ENCODE measurements at regions not wholly inside any gene's neighbourhood (a gene's known extent, or its start where the extent isn't known, plus 50 kb on each side); places are given as distances from the start of the nearest gene placed in this dataset.

GRCh38 chr3:34183114-34183513 is 384.7 kb downstream of the PDCD6IP start:
- Histone ChIP-seq H3K27me3 (no peaks in the 10 kb centered on the region), H3K36me3 (no peaks in the 10 kb centered on the region), H3K27ac (no peak overlapping the region), H3K4me3 (no peak overlapping the region), H3K9me3 (no peaks in the 10 kb centered on the region), H3K4me1 (no peaks in the 10 kb centered on the region)
- WGBS, 2 donors, result 45 to 49% methylated on average over 2 of the region's 2 CpGs
- TF ChIP-seq POLR2A (IDR thresholded peaks at IDR 0.05) (no peak), CTCF (IDR thresholded peaks at IDR 0.05) (no peak), EP300 (IDR thresholded peaks at IDR 0.05) (no peak)
- no peak for DNase-seq (ENCODE audit: low spot score in 2 of 2)

- Histone ChIP-seq H3K27me3 (no peaks in the 10 kb centered on the region), H3K27ac (no peak overlapping the region), H3K4me3 (no peak overlapping the region), H3K36me3 (no peaks in the 10 kb centered on the region), H3K4me1 (no peaks in the 10 kb centered on the region), H3K9me3 (no peaks in the 10 kb centered on the region)
- WGBS, 2 donors, result 74 to 78% methylated on average over 10 of the region's 10 CpGs
- DNase-seq (ENCODE audit: low spot score in 2 of 2), result no peak
- TF ChIP-seq POLR2A (IDR thresholded peaks at IDR 0.05) (no peak), CTCF (IDR thresholded peaks at IDR 0.05) (no peak), EP300 (IDR thresholded peaks at IDR 0.05) (no peak)
Observed at GRCh38 chr3:34183611-34184340, 385.3 kb downstream of the PDCD6IP start.

GRCh38 chr3:34185301-34185700 is 386.9 kb downstream of the PDCD6IP start:
- no peak for DNase-seq (ENCODE audit: low spot score in 2 of 2)
- Histone ChIP-seq H3K4me1 (no peaks in the 10 kb centered on the region), H3K4me3 (no peak overlapping the region), H3K27ac (no peak overlapping the region), H3K9me3 (no peaks in the 10 kb centered on the region), H3K27me3 (no peaks in the 10 kb centered on the region), H3K36me3 (no peaks in the 10 kb centered on the region)
- WGBS, 2 donors, result 73 to 87% methylated on average over 1 of the region's 1 CpG
- TF ChIP-seq POLR2A (IDR thresholded peaks at IDR 0.05) (no peak), CTCF (IDR thresholded peaks at IDR 0.05) (no peak), EP300 (IDR thresholded peaks at IDR 0.05) (no peak)

GRCh38 chr3:34189133-34189532 is 390.7 kb downstream of the PDCD6IP start:
- Histone ChIP-seq H3K4me3 (no peak overlapping the region), H3K27ac (no peak overlapping the region), H3K9me3 (no peaks in the 10 kb centered on the region), H3K4me1 (no peaks in the 10 kb centered on the region), H3K27me3 (no peaks in the 10 kb centered on the region), H3K36me3 (no peaks in the 10 kb centered on the region)
- no peak for DNase-seq (ENCODE audit: low spot score in 2 of 2)
- TF ChIP-seq CTCF (IDR thresholded peaks at IDR 0.05) (no peak), POLR2A (IDR thresholded peaks at IDR 0.05) (no peak), EP300 (IDR thresholded peaks at IDR 0.05) (no peak)
- 75 to 88% methylated on average over 7 of the region's 7 CpGs for WGBS, 2 donors

DNA sequence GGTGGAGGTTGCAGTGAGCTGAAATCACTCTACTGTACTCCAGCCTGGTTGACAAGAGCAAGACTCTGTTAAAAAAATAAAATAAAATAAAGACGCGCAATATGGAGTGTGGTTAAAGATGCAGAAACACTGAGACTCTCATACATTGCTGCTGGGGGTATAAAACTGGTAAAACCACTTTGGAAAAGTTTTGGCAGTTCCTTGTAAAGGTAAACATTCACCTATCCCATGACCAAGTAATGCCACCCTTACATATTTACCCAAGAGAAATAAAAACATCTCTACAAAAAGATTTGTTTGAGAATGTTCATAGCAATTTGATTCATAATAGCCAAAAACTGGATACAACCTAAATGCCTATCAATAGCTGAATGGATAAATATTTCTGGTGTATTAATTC is 398.5 kb downstream of the PDCD6IP start:
- H3K27ac ChIP-seq, result no peak overlapping the region
- no peak for TF ChIP-seq EP300 (IDR thresholded peaks at IDR 0.05)
- no peak for TF ChIP-seq CTCF (IDR thresholded peaks at IDR 0.05)
- TF ChIP-seq POLR2A (IDR thresholded peaks at IDR 0.05), result no peak
- DNase-seq (ENCODE audit: low spot score in 2 of 2), result no peak
- 99 to 100% methylated on average over 2 of the region's 2 CpGs for WGBS, 2 donors
- H3K4me3 ChIP-seq, result no peak overlapping the region
- no peaks in the 10 kb centered on the region for H3K36me3 ChIP-seq
- no peaks in the 10 kb centered on the region for H3K4me1 ChIP-seq
- no peaks in the 10 kb centered on the region for H3K9me3 ChIP-seq
- no peaks in the 10 kb centered on the region for H3K27me3 ChIP-seq

Data from tibial nerve (tissue), 4 donors.